ENCODE measurements at regions not wholly inside any gene's neighbourhood (a gene's known extent, or its start where the extent isn't known, plus 50 kb on each side); places are given as distances from the start of the nearest gene placed in this dataset.
"Not testable (repeated sequence)": the region's sequence is repeated elsewhere in the genome, so short reads cannot be mapped to it uniquely, and the experiment has no call there.

DNA sequence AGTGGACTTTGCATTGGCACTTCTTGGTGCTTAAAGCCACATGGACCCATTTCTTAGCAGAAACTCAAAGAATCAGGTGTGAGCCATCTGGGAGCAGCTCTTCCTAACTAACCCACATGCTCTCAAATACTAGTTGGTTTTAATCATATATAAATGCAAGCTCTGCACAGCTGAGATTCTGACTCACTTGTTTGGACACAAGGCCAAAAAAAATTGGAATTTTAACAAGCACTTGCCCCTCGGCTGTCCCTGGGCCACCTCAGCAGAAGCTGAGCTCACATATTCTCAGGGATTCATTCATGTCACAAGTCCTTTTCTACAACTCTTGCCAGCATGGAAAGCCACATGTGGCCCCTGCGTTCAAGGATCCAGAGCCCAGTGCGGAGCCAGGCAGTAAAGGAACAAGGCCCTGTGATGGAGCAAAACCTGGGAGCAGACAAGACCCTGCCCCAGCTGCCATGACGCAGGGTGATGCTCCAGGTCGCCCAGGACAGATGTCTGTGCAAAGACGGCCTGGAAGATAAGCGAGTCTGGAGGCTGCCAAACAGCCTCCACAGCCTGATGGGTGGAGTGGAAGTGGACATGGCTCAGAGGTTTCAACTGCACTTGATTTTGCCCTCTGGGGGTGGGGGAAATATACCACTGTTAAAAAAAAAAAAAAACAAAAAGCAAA is 266.5 kb downstream of the EIPR1 start:
- Mint-ChIP-seq H3K9me3 (no peaks in the 10 kb centered on the region), H3K27me3 (peaks cover 6% of the 10 kb centered on the region), H3K4me3 (no peak overlapping the region), H3K36me3 (peaks cover 2% of the 10 kb centered on the region), H3K27ac (no peak overlapping the region), H3K4me1 (no peaks in the 10 kb centered on the region)
- DNase-seq (ENCODE audit: low spot score in 2 of 2) (no peak), ATAC-seq (ENCODE audit: low read depth) (no peak)

GRCh38 chr2:3110555-3110954 is 267.1 kb downstream of the EIPR1 start:
- H3K4me3 Mint-ChIP-seq = no peak overlapping the region
- H3K9me3 Mint-ChIP-seq = no peaks in the 10 kb centered on the region
- ATAC-seq (ENCODE audit: low read depth) = no peak
- DNase-seq (ENCODE audit: low spot score in 2 of 2) = no peak
- H3K27me3 Mint-ChIP-seq = peaks cover 4% of the 10 kb centered on the region
- no peaks in the 10 kb centered on the region for H3K4me1 Mint-ChIP-seq
- no peak overlapping the region for H3K27ac Mint-ChIP-seq
- H3K36me3 Mint-ChIP-seq = peaks cover 2% of the 10 kb centered on the region

DNA sequence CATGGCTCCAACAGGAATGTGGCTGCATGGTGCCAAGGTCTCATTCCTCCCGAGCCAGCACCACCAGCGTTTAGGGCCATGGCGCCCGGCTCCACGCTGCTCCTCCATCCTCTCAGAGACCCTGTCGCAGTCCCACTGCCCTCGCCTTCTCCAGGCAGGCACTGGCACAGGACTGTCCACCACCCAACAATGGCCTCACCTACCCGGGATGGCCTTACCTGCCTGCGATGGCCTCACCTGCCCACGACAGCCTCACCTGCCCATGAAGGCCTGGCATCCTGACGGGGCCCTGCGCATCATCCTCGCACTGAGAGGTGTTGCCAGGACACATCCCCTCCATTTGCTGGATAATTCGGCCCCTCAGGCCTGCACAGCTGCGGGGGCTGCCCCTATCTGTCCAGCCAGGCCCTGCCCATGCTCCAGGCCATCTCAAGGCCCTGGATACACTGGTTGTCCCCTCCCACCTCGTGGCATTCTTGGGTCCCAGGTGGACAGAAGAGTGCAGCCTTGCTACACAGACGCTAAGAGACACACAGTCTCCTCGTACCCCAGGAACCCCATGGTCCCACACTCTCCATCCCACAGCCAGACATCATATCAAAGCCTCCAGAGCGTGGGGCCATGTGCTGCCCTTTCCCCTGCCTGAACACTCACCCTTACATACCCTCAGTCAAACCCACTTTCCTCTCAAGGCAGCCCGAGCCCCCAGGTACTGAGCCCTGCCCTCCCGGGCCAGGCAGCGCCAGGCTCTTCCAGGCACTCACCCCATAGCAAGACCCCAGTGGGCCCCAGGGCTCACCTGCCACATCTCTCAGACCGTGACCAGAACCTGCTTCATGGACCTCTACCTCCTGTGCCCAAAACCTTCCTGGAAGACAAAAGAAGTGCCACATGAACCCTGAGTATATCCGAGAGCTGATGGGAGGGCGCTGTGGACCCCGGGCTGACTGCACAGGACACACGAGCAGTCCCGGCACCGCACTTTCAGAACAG is 268.6 kb downstream of the EIPR1 start:
- H3K9me3 Mint-ChIP-seq = no peaks in the 10 kb centered on the region
- DNase-seq (ENCODE audit: low spot score in 2 of 2) (no peak), ATAC-seq (ENCODE audit: low read depth) (no peak)
- H3K27me3 Mint-ChIP-seq = no peaks in the 10 kb centered on the region
- no peaks in the 10 kb centered on the region for H3K36me3 Mint-ChIP-seq
- H3K27ac Mint-ChIP-seq = no peak overlapping the region
- H3K4me1 Mint-ChIP-seq = no peaks in the 10 kb centered on the region
- H3K4me3 Mint-ChIP-seq = no peak overlapping the region

GRCh38 chr2:3108105-3108504 is 269.5 kb downstream of the EIPR1 start:
- H3K9me3 Mint-ChIP-seq = no peaks in the 10 kb centered on the region
- no peaks in the 10 kb centered on the region for H3K4me1 Mint-ChIP-seq
- no peak overlapping the region for H3K27ac Mint-ChIP-seq
- no peak for DNase-seq (ENCODE audit: low spot score in 2 of 2)
- H3K27me3 Mint-ChIP-seq = no peaks in the 10 kb centered on the region
- no peak overlapping the region for H3K4me3 Mint-ChIP-seq
- ATAC-seq (ENCODE audit: low read depth) = no peak
- no peaks in the 10 kb centered on the region for H3K36me3 Mint-ChIP-seq

GRCh38 chr2:3107567-3107966 is 270.1 kb downstream of the EIPR1 start:
- H3K27me3 Mint-ChIP-seq = peaks cover 4% of the 10 kb centered on the region
- H3K4me3 Mint-ChIP-seq = no peak overlapping the region
- no peaks in the 10 kb centered on the region for H3K36me3 Mint-ChIP-seq
- ATAC-seq (ENCODE audit: low read depth) = no peak
- no peak overlapping the region for H3K27ac Mint-ChIP-seq
- H3K4me1 Mint-ChIP-seq = no peaks in the 10 kb centered on the region
- DNase-seq (ENCODE audit: low spot score in 2 of 2) = no peak
- H3K9me3 Mint-ChIP-seq = no peaks in the 10 kb centered on the region

DNA sequence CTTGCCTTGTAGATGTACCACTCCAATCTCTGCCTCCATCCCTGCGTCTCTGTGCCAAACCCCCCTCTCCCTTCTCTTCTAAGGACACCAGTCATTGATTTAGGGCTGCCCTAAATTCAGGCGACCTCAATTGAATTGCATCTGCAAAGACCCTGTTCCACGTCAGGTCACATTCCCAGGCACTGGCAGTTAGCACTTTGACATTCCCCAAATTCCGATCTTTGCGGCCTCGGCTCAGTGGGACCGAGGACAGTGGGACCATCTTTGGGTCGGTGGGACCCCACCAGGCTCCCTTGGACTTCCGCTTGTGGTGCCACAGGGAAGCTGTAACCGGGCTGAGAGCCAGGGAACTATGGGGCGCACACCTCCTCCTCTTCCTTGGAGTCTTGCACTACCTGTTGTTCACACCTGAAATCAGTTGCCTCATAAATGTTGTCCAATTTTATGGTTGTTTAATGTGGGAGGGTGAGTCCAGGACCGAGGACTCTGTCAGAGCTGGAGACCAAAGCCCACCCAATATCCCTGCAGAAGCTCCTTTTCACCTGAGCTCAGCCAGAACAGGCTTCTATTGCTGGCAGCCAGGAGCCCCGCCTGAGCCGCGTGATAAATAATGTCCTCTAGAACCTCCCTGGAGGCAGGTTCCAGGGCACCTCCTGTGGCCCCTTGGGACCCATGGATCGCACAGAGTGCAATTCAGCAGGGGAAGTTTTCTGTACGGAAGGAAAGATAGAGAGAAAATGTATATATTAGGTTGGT is 271.6 kb downstream of the EIPR1 start:
- H3K4me3 Mint-ChIP-seq = no peak overlapping the region
- no peak for ATAC-seq (ENCODE audit: low read depth)
- no peak overlapping the region for H3K27ac Mint-ChIP-seq
- H3K9me3 Mint-ChIP-seq = no peaks in the 10 kb centered on the region
- H3K36me3 Mint-ChIP-seq = no peaks in the 10 kb centered on the region
- no peaks in the 10 kb centered on the region for H3K4me1 Mint-ChIP-seq
- peaks cover 6% of the 10 kb centered on the region for H3K27me3 Mint-ChIP-seq
- no peak for DNase-seq (ENCODE audit: low spot score in 2 of 2)

- not testable (repeated sequence) for H3K4me3 Mint-ChIP-seq; DNase-seq (ENCODE audit: low spot score in 2 of 2); H3K4me1 Mint-ChIP-seq; H3K27me3 Mint-ChIP-seq; H3K9me3 Mint-ChIP-seq; H3K27ac Mint-ChIP-seq; ATAC-seq (ENCODE audit: low read depth); H3K36me3 Mint-ChIP-seq
These were observed 272.4 kb downstream of the EIPR1 start for GRCh38 chr2:3104958-3105813.

- Mint-ChIP-seq H3K27me3 (peaks cover 10% of the 10 kb centered on the region), H3K4me3 (no peak overlapping the region), H3K9me3 (no peaks in the 10 kb centered on the region), H3K27ac (no peak overlapping the region), H3K4me1 (no peaks in the 10 kb centered on the region), H3K36me3 (no peaks in the 10 kb centered on the region)
- ATAC-seq (ENCODE audit: low read depth) (no peak), DNase-seq (ENCODE audit: low spot score in 2 of 2) (no peak)
These were observed 273.4 kb downstream of the EIPR1 start for GRCh38 chr2:3104261-3104660.

DNA sequence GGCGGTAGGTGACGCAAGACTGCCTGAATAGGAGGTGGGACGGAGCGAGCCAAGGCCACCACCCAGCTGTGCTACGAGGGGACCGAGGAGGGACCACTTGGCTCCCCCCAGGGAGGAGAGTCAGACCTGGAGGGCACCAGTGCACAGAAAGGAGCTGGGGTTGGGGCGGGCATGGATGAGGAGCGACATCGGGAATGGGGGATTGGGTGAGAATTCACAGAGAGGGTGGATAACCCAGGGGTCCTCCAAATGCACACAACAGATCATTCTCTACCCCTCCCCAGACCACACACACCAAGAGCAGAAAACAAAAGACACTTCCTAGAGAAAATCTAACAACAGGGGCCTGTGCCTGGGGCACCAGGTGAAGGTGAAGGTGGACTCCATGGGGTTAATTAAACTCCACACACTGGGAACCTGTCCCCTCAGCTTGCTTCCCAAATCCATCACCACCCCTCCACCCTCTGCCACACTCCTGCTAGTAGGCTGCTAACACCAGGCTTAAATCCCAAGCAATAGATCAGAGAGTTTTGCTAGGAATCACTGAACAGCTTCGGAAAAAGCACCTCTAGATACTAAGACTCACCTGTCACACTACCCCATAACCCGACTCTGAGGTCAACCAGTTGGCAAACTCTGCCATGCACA is 274.6 kb downstream of the EIPR1 start:
- DNase-seq (ENCODE audit: low spot score in 2 of 2) (no peak), ATAC-seq (ENCODE audit: low read depth) (no peak)
- Mint-ChIP-seq H3K4me1 (no peaks in the 10 kb centered on the region), H3K36me3 (no peaks in the 10 kb centered on the region), H3K4me3 (no peak overlapping the region), H3K27ac (no peak overlapping the region), H3K9me3 (no peaks in the 10 kb centered on the region), H3K27me3 (peaks cover 10% of the 10 kb centered on the region)

GRCh38 chr2:3102081-3102921 is 275.3 kb downstream of the EIPR1 start:
- Mint-ChIP-seq H3K4me3 (no peak overlapping the region), H3K9me3 (no peaks in the 10 kb centered on the region), H3K27me3 (peaks cover 10% of the 10 kb centered on the region), H3K4me1 (no peaks in the 10 kb centered on the region), H3K36me3 (no peaks in the 10 kb centered on the region), H3K27ac (no peak overlapping the region)
- ATAC-seq (ENCODE audit: low read depth) (no peak), DNase-seq (ENCODE audit: low spot score in 2 of 2) (no peak)

- ATAC-seq (ENCODE audit: low read depth) = no peak
- H3K36me3 Mint-ChIP-seq = no peaks in the 10 kb centered on the region
- no peaks in the 10 kb centered on the region for H3K4me1 Mint-ChIP-seq
- peaks cover 12% of the 10 kb centered on the region for H3K27me3 Mint-ChIP-seq
- DNase-seq (ENCODE audit: low spot score in 2 of 2) = no peak
- no peaks in the 10 kb centered on the region for H3K9me3 Mint-ChIP-seq
- no peak overlapping the region for H3K4me3 Mint-ChIP-seq
- no peak overlapping the region for H3K27ac Mint-ChIP-seq
These were observed 276.3 kb downstream of the EIPR1 start for GRCh38 chr2:3101016-3101942.

DNA sequence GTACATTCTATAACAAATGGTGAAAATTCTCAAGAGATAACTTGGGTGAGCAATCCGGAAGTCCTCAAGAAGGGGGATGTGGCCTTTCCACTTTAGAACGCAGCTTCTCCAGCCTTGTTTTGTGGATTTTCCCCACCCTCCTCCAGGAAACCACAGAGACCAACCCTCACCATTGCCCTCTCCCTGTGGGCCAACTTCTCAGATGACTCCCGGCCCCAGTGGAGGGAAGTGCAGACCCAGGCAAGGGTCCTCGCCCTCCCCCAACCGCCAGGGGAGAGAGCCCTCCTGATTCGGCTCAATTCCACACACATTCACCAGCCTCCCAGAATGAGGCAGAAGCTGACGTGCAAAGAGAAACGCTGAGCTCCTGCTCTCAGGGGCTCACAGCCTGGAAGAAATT is 277.2 kb downstream of the EIPR1 start:
- Mint-ChIP-seq H3K4me1 (no peaks in the 10 kb centered on the region), H3K27me3 (peaks cover 14% of the 10 kb centered on the region)

More for the DNA sequence above, 277.2 kb downstream of the EIPR1 start:
- no peak overlapping the region for H3K4me3 Mint-ChIP-seq
- no peaks in the 10 kb centered on the region for H3K9me3 Mint-ChIP-seq
- ATAC-seq (ENCODE audit: low read depth) = no peak
- no peak overlapping the region for H3K27ac Mint-ChIP-seq
- DNase-seq (ENCODE audit: low spot score in 2 of 2) = no peak
- no peaks in the 10 kb centered on the region for H3K36me3 Mint-ChIP-seq
